Right lobe of liver (tissue), 4 donors: ENCODE measurements at regions not wholly inside any gene's neighbourhood (a gene's known extent, or its start where the extent isn't known, plus 50 kb on each side); places are given as distances from the start of the nearest gene placed in this dataset.

Source experiments
- CTCF ChIP-seq, 4 donors: fragments of 200-600 bp in 3 of 4; fragments of 450-650 bp in 1 of 4; IDR thresholded peaks; one replicate each; pipeline versions ENCODE4 v1.5.1 to v1.8.0; 2016 to 2022; ENCODE audit warnings: antibody characterized with exemption in 4 of 4, mild to moderate bottlenecking in 2 of 4
- POLR2A ChIP-seq: fragments of 450-650 bp; IDR thresholded peaks from one replicate; pipeline ENCODE4 v1.6.1; 2017; ENCODE audit warnings: antibody characterized with exemption, mild to moderate bottlenecking
- donor health status: DM: no; HTN: no; CAD: no.
- donor health status: DM: no; HTN: no; CAD: no.
- donor health status: DM: no; HTN: yes; CAD: no.

- TF ChIP-seq CTCF (IDR thresholded peaks at IDR 0.05) (no peak), POLR2A (no peak)
These were observed 143.1 kb downstream of the CRPPA start for GRCh38 chr7:16278167-16278787.
